Spleen (tissue), 7 donors: ENCODE measurements at regions not wholly inside any gene's neighbourhood (a gene's known extent, or its start where the extent isn't known, plus 50 kb on each side); places are given as distances from the start of the nearest gene placed in this dataset.

ENCODE experiments used
- CTCF ChIP-seq, 11 experiments: fragments of 200-600 bp in 7 of 11; fragments of 450-650 bp in 4 of 11; sonication (generic) in 4 of 11; IDR thresholded peaks in 8 of 11; conservative IDR thresholded peaks in 3 of 11; 1 replicate in 7 of 11; 2 replicates in 4 of 11; pipeline versions ENCODE4 v1.4.0 to v1.8.0; 2016 to 2021; ENCODE audit warnings: antibody characterized with exemption in 11 of 11, inconsistent platforms in 4 of 11, mild to moderate bottlenecking in 1 of 11
- POLR2A ChIP-seq, 3 donors: fragments of 450-650 bp; IDR thresholded peaks; one replicate each; pipeline ENCODE4 v1.5.1; 2017; ENCODE audit warnings: antibody characterized with exemption in 3 of 3, mild to moderate bottlenecking in 1 of 3
- donor health status: DM: no; HTN: no; CAD: no; lungs with moderate emphysema.
- donor health status: DM: no; HTN: no; CAD: no.
- donor health status: DM: no; HTN: no; CAD: no.

- TF ChIP-seq CTCF (IDR thresholded peaks at IDR 0.05 in 8 of 11, conservative IDR thresholded peaks at IDR 0.05 in 3 of 11) (no peak), POLR2A (IDR thresholded peaks at IDR 0.05) (no peak)
Measured at GRCh38 chr2:80778704-80779103, 474.2 kb upstream of the LRRTM1 start.
